22Rv1 (cell line): ENCODE measurements at regions not wholly inside any gene's neighbourhood (a gene's known extent, or its start where the extent isn't known, plus 50 kb on each side); places are given as distances from the start of the nearest gene placed in this dataset.

Experiments used
- CTCF ChIP-seq: fragments of 450-650 bp; IDR thresholded peaks from 2 replicates; pipeline ENCODE4 v1.5.1; 2017; ENCODE audit warnings: mild to moderate bottlenecking
- ZFX ChIP-seq: fragments of 450-650 bp; IDR thresholded peaks from 2 replicates; pipeline ENCODE4 v1.6.1; 2017; ENCODE audit warnings: antibody characterized with exemption, borderline replicate concordance

GRCh38 chr4:138728566-138728965 lies 287.0 kb upstream of the NOCT start:
- no peak for TF ChIP-seq CTCF
- no peak for TF ChIP-seq ZFX
